GM20000 (cell line): ENCODE measurements at regions not wholly inside any gene's neighbourhood (a gene's known extent, or its start where the extent isn't known, plus 50 kb on each side); places are given as distances from the start of the nearest gene placed in this dataset.

Source experiments
- DNase-seq: peaks from one replicate; pipeline ENCODE4 v3.0.0; 2012; ENCODE audit warnings: low spot score
- CTCF ChIP-seq: IDR thresholded peaks from 2 replicates; pipeline ENCODE4 v1.5.1; 2012; ENCODE audit warnings: mild to moderate bottlenecking, control low read depth; ENCODE audit errors: extremely low read depth, missing control alignments

GRCh38 chr1:238258510-238258909, 367.8 kb upstream of the ZP4 start:
- TF ChIP-seq CTCF = no peak
- DNase-seq = no peak

- no peak for TF ChIP-seq CTCF
- no peak for DNase-seq
Observed at GRCh38 chr1:238257018-238257621, 366.4 kb upstream of the ZP4 start.

- no peak for TF ChIP-seq CTCF
- DNase-seq = no peak
Observed at GRCh38 chr1:238254935-238255334, 364.2 kb upstream of the ZP4 start.

DNA sequence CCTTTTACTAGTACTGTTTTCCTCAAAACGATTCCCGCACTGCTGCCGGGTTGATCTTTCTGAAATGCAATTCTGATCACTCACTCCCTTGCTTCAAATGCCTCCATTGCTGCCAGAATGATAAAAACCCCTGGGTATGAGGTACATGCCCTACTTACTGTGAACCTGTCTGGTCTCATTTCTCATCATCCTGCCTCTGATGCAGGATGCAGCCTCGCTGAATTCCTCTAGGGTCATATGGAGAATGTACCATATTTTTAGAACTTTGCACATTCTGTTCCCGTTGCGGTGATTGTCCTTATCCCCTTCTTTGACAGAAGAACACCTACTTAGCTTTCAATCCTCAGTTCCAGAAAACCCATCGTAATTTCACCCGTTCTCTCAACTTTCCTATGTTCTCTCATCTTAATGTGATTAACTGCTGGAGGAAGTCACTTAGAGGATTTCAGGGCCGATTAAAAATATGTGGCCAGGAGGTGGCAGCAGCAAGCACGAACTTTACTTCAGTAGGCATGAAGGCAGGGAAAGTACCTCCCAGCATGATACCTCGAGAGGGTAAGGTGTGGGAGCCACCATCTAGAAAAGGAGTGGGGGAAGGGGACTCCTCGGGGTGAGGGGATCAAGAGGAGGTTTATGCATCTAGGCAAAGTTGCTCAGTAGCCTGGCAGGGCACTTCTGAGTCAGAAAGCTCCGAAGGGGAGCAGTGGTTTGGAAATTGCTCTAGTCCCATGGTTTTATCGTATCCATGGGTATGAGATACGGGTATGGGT, 361.5 kb upstream of the ZP4 start:
- peak; percentile 25 for TF ChIP-seq CTCF
- DNase-seq = peak; percentile 19

DNA sequence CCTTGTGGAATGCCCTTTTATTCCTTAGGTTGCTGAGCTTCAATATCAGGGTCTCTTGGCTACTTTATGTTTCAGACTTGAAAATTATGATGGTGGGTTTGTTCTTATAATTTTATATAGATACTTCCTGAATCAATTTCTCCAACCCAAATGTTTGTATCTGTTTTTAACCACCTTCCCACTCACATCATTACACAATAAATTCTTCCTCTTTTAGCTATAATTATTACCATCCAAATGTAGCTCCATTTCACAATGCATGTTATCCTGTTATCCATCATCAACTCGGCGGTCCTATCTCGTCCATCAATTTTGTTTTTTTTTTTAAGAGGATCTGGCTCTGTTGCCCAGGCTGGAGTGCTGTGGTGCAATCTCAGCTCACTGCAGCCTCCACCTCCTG, 357.6 kb upstream of the ZP4 start:
- no peak for DNase-seq
- TF ChIP-seq CTCF = no peak

DNA sequence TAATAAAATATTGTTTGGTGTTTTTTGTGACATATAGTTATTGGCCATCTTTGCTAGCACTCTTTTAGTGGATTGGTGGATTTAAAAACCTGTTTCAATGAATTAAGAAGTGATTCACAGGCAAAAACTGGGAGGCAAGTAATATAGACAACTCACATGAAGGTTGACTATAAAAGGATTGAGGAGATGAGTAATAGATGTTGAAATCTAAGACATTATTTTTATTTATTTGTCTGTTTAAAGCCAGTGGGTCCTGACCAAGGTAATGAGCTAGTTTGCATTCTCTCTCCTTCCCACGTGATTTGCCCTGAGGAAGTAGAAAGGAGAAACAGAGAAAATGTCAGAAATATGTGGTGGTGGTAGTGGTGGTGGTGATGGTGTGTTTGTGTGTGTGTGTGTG, 351.5 kb upstream of the ZP4 start:
- TF ChIP-seq CTCF = no peak
- DNase-seq = no peak

DNA sequence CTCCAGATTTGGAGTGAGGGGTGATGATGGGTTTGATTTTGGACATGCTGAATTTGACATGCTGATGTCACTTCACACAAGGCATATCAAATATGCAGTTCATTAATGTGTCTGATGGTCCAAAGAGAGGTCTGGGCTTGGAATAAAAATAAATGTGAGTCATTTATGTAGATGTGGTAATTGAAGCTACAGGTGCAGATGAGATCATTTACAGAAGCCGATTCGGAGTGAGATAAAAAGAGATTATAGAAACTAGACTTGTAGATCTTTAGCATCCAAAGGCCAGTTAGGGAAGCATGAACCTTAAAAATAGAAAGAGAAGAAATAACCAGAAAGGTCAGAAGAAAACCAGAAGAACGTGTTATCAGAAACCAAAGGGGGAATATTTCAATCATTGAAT, 350.9 kb upstream of the ZP4 start:
- TF ChIP-seq CTCF = no peak
- no peak for DNase-seq
